Uterus (tissue), 3 donors: ENCODE measurements at regions not wholly inside any gene's neighbourhood (a gene's known extent, or its start where the extent isn't known, plus 50 kb on each side); places are given as distances from the start of the nearest gene placed in this dataset.

Source experiments
- DNase-seq, 2 donors: peaks; one replicate each; pipeline ENCODE4 v3.0.0-alpha.2; 2019 to 2020
- H3K27ac ChIP-seq, 2 donors: fragments of 200-600 bp; sonication (generic); 1 replicate in 1 of 2; 2 replicates in 1 of 2; pipeline ENCODE4 v1.5.1; 2016 to 2018
- H3K27me3 ChIP-seq, 2 donors: fragments of 200-600 bp; sonication (generic); one replicate each; pipeline ENCODE4 v1.5.1; 2018 to 2019; ENCODE audit warnings: control low read depth in 1 of 2
- H3K36me3 ChIP-seq, 2 donors: fragments of 200-600 bp; sonication (generic); one replicate each; pipeline ENCODE4 v1.5.1; 2019; ENCODE audit warnings: control low read depth in 1 of 2
- H3K4me1 ChIP-seq, 2 donors: fragments of 200-600 bp; sonication (generic); one replicate each; pipeline ENCODE4 v1.5.1; 2018 to 2019; ENCODE audit warnings: control low read depth in 1 of 2
- H3K4me3 ChIP-seq, 2 donors: fragments of 200-600 bp; sonication (generic); 1 replicate in 1 of 2; 2 replicates in 1 of 2; pipeline ENCODE4 v1.5.1; 2018 to 2019; ENCODE audit warnings: mild to moderate bottlenecking in 1 of 2
- H3K9me3 ChIP-seq, 2 donors: fragments of 200-600 bp; sonication (generic); one replicate each; pipeline ENCODE4 v1.5.1; 2019; ENCODE audit warnings: control low read depth in 1 of 2
- POLR2A ChIP-seq, 2 donors: fragments of 450-650 bp; IDR thresholded peaks; one replicate each; pipeline ENCODE4 v1.6.1; 2016; ENCODE audit warnings: antibody characterized with exemption in 2 of 2, mild to moderate bottlenecking in 1 of 2, moderate library complexity in 1 of 2
- intact Hi-C: fragments of 100-400 bp; cut with DNase I; formaldehyde crosslinking; loops from one replicate; pipeline ENCODE4 v1.15.1; 2023; ENCODE audit warnings: low total_unique reads
- TF ChIP-seq, protein P1 (sequence below), 4 experiments: fragments of 200-600 bp in 2 of 4; fragments of 450-650 bp in 2 of 4; sonication (generic) in 2 of 4; IDR thresholded peaks; one replicate each; pipeline ENCODE4 v1.5.1; 2016 to 2019; ENCODE audit warnings: antibody characterized with exemption in 4 of 4, mild to moderate bottlenecking in 2 of 4, moderate library complexity in 1 of 4
- donor health status: DM: yes; HTN: yes; CAD: no.

DNA sequence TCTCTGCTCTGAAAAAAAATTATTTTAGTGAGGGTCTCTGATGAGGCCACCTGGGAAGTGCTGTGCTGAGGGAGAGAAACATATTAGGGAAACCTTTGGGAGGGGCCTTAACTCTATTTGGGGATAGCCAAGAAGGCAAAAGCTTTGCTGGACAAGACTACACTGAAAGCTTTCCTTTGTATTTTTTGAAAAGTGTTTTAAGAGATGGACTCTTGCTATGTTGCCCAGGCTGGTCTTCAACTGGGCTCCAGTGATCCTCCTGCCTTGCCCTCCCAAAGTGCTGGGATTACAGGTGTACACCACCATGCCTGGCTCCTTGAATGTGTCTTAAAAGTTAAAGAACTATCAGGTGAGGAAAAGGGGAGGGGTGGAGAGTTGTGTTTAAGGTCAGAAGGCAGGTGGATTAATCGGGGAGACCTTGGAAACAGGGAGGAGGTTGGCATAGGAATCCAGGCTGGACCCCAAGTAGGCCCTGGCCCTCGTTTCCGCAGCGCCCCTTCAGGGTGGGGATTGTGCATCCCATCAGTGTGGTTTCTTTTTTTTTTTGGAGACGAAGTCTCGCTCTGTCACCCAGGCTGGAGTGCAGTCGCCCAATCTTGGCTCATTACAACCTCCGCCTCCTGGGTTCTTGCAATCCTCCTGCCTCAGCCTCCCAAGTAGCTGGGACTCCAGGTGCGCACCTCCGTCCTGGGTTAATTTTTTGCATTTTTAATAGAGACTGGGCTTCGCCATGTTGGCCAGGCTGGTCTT lies 92.1 kb downstream of the MYCN start:
- H3K9me3 ChIP-seq, result no peaks in the 10 kb centered on the region
- H3K4me3 ChIP-seq, result no peak overlapping the region
- no peaks in the 10 kb centered on the region for H3K36me3 ChIP-seq
- intact Hi-C loops, result no loop called here
- H3K27me3 ChIP-seq, result no peaks in the 10 kb centered on the region
- H3K27ac ChIP-seq, result no peak overlapping the region
- DNase-seq, result no peak
- TF ChIP-seq, protein P1, sequence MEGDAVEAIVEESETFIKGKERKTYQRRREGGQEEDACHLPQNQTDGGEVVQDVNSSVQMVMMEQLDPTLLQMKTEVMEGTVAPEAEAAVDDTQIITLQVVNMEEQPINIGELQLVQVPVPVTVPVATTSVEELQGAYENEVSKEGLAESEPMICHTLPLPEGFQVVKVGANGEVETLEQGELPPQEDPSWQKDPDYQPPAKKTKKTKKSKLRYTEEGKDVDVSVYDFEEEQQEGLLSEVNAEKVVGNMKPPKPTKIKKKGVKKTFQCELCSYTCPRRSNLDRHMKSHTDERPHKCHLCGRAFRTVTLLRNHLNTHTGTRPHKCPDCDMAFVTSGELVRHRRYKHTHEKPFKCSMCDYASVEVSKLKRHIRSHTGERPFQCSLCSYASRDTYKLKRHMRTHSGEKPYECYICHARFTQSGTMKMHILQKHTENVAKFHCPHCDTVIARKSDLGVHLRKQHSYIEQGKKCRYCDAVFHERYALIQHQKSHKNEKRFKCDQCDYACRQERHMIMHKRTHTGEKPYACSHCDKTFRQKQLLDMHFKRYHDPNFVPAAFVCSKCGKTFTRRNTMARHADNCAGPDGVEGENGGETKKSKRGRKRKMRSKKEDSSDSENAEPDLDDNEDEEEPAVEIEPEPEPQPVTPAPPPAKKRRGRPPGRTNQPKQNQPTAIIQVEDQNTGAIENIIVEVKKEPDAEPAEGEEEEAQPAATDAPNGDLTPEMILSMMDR (IDR thresholded peaks at IDR 0.05), result no peak
- TF ChIP-seq POLR2A (IDR thresholded peaks at IDR 0.05), result no peak
- no peaks in the 10 kb centered on the region for H3K4me1 ChIP-seq

DNA sequence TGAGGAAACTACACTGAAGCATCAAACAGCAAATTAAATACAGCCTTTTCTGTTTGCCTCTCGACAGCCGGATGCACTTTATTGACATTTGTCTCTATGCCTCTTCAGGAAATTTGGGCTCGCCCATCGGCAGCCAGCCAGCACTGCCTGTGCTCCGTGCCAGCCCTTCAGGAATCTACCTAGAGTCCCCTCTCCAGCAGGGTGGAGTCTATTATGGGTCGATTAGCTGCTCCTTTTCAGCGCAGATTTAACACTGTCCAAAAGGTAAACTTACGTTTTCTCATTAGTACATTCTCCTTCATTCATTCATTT lies 91.5 kb downstream of the MYCN start:
- no peak for DNase-seq

DNA sequence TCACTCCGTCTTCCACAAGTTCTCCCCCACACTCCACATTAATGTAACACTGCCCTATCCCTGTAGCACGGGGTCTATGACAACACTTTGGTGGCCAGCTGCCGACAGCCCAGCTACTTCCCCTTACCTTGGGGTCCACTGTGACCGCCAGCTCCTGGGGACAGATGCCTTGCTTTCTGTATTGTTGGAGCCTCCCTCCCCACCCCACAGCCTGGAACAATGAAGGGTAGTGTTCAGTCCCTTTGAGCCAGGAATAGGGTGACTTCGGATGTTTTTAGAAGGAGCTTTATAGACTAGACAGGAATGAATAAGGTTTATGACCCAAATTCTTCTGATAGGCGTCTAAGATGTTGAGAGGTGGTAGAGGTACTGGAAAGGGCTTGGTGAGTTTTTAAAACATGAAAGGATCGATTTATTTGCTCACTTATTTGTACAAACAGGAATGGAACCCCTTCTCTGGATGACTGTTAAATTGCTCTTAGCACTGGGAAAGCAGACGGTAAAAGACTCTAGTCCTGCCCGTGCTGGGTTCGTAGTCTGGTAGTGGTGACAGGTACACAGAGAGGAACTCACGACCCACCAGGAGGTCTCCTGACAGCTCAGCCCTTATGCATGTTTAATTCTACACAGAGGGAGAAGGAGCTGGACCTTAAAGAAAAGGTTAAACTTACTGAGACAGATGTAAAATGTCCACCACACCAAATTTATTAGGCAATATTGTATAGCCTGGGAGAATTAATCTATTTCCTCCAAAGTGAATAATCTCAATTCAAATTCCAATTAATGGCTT lies 90.9 kb downstream of the MYCN start:
- no peak overlapping the region for H3K27ac ChIP-seq
- no peak overlapping the region for H3K4me3 ChIP-seq
- no peak for TF ChIP-seq POLR2A (IDR thresholded peaks at IDR 0.05)
- TF ChIP-seq, protein P1 (IDR thresholded peaks at IDR 0.05), result no peak
- intact Hi-C loops, result no loop called here
- DNase-seq, result no peak
- H3K9me3 ChIP-seq, result no peaks in the 10 kb centered on the region
- H3K27me3 ChIP-seq, result no peaks in the 10 kb centered on the region
- H3K36me3 ChIP-seq, result no peaks in the 10 kb centered on the region
- no peaks in the 10 kb centered on the region for H3K4me1 ChIP-seq

More for the DNA sequence above, 91.5 kb downstream of the MYCN start:
- intact Hi-C loops, result no loop called here
- Histone ChIP-seq H3K4me3 (no peak overlapping the region), H3K4me1 (no peaks in the 10 kb centered on the region), H3K36me3 (no peaks in the 10 kb centered on the region), H3K9me3 (no peaks in the 10 kb centered on the region), H3K27me3 (no peaks in the 10 kb centered on the region), H3K27ac (no peak overlapping the region)
- TF ChIP-seq, protein P1 (IDR thresholded peaks at IDR 0.05), result no peak
- no peak for TF ChIP-seq POLR2A (IDR thresholded peaks at IDR 0.05)

DNA sequence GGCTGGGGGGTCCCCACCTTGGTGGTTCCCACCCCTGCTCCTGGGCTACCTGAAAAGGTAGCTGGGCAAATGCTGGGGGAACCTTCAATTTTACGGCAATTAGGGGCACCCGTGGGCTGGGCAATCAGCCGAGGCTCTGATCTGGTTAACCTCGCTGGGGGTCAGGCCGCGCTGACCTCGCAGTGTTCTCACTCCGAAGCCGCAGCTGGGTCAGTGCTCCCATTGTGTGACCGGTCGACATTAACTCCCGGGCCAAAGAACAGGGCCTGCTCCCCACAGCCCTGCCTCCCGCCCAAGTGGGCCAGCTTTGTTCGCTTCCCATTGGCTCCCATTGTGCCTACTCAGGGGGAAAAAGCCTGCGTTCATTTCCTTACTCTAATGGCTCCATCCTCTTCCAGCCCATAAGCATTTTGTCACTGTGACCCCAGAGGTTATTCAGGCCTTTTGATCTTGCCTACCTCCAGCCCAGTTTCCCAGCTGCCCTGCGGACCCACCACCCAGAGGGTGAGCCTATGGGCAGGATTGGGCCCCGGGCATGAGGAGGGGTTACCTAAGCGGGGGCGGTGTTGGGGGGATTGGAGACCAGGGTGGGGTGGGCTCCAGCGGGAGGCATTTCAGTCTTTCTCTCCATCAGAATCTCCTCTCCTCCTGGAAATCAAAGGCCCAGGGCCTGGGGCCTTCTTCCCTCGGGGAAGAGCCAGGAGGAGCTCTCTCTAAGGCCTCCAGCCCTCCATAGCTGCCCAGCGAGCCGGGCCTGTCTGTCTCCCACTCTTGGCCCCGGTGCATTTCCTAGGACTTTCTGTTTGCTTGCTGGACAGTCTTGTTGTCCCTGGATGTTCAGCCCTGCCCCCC lies 90.1 kb downstream of the MYCN start:
- intact Hi-C loops, result no loop called here
- H3K9me3 ChIP-seq, result no peaks in the 10 kb centered on the region
- no peak for TF ChIP-seq POLR2A (IDR thresholded peaks at IDR 0.05)
- TF ChIP-seq, protein P1 (IDR thresholded peaks at IDR 0.05), result no peak
- no peaks in the 10 kb centered on the region for H3K36me3 ChIP-seq
- no peak overlapping the region for H3K27ac ChIP-seq
- no peak for DNase-seq
- H3K27me3 ChIP-seq, result no peaks in the 10 kb centered on the region
- H3K4me3 ChIP-seq, result no peak overlapping the region
- no peaks in the 10 kb centered on the region for H3K4me1 ChIP-seq
